IPS-NIHi11 (cell line): ENCODE measurements at regions not wholly inside any gene's neighbourhood (a gene's known extent, or its start where the extent isn't known, plus 50 kb on each side); places are given as distances from the start of the nearest gene placed in this dataset.

Source experiments
- DNase-seq: peaks from one replicate; pipeline ENCODE4 v3.0.0; 2012; ENCODE audit warnings: mixed read lengths, low spot score

- no peak for DNase-seq
Observed at GRCh38 chr6:169906688-169907418, 155.4 kb downstream of the ERMARD start.

GRCh38 chr6:169906004-169906687, 154.7 kb downstream of the ERMARD start:
- DNase-seq: no peak

GRCh38 chr6:169905041-169905807, 153.8 kb downstream of the ERMARD start:
- DNase-seq: no peak

- no peak for DNase-seq
Observed at GRCh38 chr6:169904051-169904922, 152.9 kb downstream of the ERMARD start.

GRCh38 chr6:169903122-169903521, 151.7 kb downstream of the ERMARD start:
- DNase-seq: no peak

- DNase-seq: no peak
Observed at GRCh38 chr6:169902604-169903003, 151.2 kb downstream of the ERMARD start.

- no peak for DNase-seq
Observed at GRCh38 chr6:169902070-169902469, 150.6 kb downstream of the ERMARD start.

GRCh38 chr6:169899481-169900145, 148.2 kb downstream of the ERMARD start:
- DNase-seq: no peak

- no peak for DNase-seq
Observed at GRCh38 chr6:169898788-169899480, 147.5 kb downstream of the ERMARD start.

GRCh38 chr6:169897601-169898358, 146.4 kb downstream of the ERMARD start:
- no peak for DNase-seq

GRCh38 chr6:169896826-169897456, 145.5 kb downstream of the ERMARD start:
- no peak for DNase-seq

- DNase-seq: no peak
Observed at GRCh38 chr6:169895926-169896761, 144.7 kb downstream of the ERMARD start.

GRCh38 chr6:169895000-169895759, 143.8 kb downstream of the ERMARD start:
- no peak for DNase-seq

- DNase-seq: no peak
Observed at GRCh38 chr6:169894377-169894960, 143.0 kb downstream of the ERMARD start.

GRCh38 chr6:169893624-169894023, 142.2 kb downstream of the ERMARD start:
- DNase-seq: no peak

GRCh38 chr6:169891846-169892245, 140.4 kb downstream of the ERMARD start:
- DNase-seq: no peak

GRCh38 chr6:169891421-169891820, 140.0 kb downstream of the ERMARD start:
- no peak for DNase-seq
